ENCODE measurements at regions not wholly inside any gene's neighbourhood (a gene's known extent, or its start where the extent isn't known, plus 50 kb on each side); places are given as distances from the start of the nearest gene placed in this dataset.

DNA sequence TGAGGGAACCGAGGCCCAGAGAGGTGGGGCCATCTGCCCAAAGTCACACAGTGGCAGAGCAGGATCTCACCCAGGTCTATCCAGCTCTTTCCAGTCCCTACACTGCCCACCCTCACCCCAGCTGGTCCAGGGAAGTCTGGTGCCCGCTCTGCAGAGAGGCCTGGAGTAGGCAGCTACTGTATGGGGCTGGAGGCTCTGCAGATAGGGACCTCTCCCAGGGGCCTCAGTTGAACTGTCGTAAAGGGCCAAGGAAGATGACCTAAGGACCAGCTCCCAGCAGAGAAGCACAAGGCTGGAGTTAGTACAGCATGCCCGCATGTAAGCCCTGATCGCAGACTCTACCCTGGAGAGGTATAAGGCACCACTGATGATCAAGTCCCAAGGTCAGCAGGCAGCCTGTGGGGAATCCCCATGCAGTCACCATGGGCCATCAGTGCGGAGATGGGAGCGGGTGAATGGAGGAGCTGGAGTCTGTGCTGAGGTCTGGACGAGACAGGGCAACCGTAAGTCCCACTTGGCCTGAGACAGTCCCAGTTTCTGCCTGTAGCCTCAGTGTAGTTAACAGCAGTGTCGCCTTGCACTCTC is 320.2 kb downstream of the MATN1 start:
- Mint-ChIP-seq H3K9me3 (ENCODE audit: low read depth) (no peaks in the 10 kb centered on the region), H3K27me3 (ENCODE audit: low read depth) (peaks cover 27% of the 10 kb centered on the region), H3K4me1 (ENCODE audit: low read depth) (no peaks in the 10 kb centered on the region), H3K36me3 (ENCODE audit: low read depth) (no peaks in the 10 kb centered on the region), H3K4me3 (ENCODE audit: unreplicated experiment) (no peak overlapping the region), H3K27ac (ENCODE audit: unreplicated experiment) (no peak overlapping the region)
- TF ChIP-seq, protein P1, sequence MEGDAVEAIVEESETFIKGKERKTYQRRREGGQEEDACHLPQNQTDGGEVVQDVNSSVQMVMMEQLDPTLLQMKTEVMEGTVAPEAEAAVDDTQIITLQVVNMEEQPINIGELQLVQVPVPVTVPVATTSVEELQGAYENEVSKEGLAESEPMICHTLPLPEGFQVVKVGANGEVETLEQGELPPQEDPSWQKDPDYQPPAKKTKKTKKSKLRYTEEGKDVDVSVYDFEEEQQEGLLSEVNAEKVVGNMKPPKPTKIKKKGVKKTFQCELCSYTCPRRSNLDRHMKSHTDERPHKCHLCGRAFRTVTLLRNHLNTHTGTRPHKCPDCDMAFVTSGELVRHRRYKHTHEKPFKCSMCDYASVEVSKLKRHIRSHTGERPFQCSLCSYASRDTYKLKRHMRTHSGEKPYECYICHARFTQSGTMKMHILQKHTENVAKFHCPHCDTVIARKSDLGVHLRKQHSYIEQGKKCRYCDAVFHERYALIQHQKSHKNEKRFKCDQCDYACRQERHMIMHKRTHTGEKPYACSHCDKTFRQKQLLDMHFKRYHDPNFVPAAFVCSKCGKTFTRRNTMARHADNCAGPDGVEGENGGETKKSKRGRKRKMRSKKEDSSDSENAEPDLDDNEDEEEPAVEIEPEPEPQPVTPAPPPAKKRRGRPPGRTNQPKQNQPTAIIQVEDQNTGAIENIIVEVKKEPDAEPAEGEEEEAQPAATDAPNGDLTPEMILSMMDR (IDR thresholded peaks at IDR 0.05), result no peak
- DNase-seq (ENCODE audit: low spot score), result no peak

DNA sequence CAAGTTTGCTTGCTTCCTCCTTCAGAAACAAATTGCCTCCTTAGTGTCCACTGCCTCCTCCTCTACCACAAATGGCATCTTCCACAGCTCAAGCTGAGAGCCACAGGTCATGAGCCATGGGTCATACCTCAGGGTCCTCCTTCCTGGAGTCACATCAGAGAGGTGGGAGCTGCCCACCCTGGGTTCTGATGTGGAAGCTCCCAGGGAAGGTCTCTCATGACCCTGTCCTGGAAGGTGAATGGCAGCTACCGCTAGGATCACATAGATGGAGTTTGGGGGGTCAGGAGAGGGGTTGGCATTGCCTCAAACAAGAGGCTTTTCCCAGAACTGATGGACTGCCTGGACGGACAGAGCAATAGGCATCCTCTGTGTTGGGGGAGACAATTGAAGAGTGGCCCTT is 321.4 kb downstream of the MATN1 start:
- Mint-ChIP-seq H3K27me3 (ENCODE audit: low read depth) (peaks cover 28% of the 10 kb centered on the region), H3K4me3 (ENCODE audit: unreplicated experiment) (no peak overlapping the region)

DNA sequence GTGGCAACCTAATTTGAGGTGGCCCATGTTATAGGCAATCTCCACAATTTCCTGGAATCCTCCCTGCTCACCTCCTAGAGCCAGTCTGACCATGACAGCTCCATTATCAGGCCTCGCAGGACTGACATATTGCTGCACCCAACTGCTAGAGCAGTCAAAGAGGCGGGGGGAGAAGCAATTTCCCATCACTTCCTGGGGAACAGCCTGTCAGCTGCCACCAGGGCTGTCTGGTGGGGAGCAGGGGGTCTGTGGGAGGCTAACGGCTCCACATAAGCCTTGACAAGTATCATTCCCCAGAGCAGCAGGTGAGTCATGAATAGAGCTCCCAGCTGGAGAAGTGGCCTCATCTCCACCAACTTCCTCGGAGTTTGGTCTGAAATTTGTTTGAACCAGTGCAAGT is 322.9 kb downstream of the MATN1 start:
- H3K4me1 Mint-ChIP-seq (ENCODE audit: low read depth), result no peaks in the 10 kb centered on the region
- H3K4me3 Mint-ChIP-seq (ENCODE audit: unreplicated experiment), result no peak overlapping the region
- no peak overlapping the region for H3K27ac Mint-ChIP-seq (ENCODE audit: unreplicated experiment)
- no peaks in the 10 kb centered on the region for H3K9me3 Mint-ChIP-seq (ENCODE audit: low read depth)
- peaks cover 24% of the 10 kb centered on the region for H3K27me3 Mint-ChIP-seq (ENCODE audit: low read depth)
- TF ChIP-seq, protein P1 (IDR thresholded peaks at IDR 0.05), result no peak
- no peak for DNase-seq (ENCODE audit: low spot score)
- no peaks in the 10 kb centered on the region for H3K36me3 Mint-ChIP-seq (ENCODE audit: low read depth)

More for the DNA sequence above, 321.4 kb downstream of the MATN1 start:
- H3K36me3 Mint-ChIP-seq (ENCODE audit: low read depth), result no peaks in the 10 kb centered on the region
- TF ChIP-seq, protein P1 (IDR thresholded peaks at IDR 0.05), result no peak
- H3K9me3 Mint-ChIP-seq (ENCODE audit: low read depth), result no peaks in the 10 kb centered on the region
- no peaks in the 10 kb centered on the region for H3K4me1 Mint-ChIP-seq (ENCODE audit: low read depth)
- peak overlapping the region; percentile 52 for H3K27ac Mint-ChIP-seq (ENCODE audit: unreplicated experiment)
- no peak for DNase-seq (ENCODE audit: low spot score)

DNA sequence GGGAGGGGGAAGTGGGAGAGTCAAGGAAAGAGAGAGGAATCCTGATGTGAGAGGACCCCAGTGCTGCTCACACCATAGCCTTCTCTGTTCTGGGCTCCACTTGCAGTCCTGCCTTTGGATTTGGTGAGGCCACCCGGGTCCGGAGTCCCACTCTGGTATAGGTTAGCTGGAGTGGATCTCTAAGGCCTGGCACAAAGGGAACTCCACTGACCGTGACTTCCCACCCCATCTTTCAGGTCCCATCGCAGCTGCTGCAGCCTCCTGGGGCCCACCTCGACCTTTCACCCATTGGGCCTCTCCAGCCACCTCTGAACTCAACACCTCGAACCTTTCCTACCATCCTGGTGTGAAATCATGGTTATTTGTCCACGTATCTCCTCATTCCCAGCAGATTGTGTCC is 324.4 kb downstream of the MATN1 start:
- Mint-ChIP-seq H3K4me3 (ENCODE audit: unreplicated experiment) (no peak overlapping the region), H3K27me3 (ENCODE audit: low read depth) (peaks cover 23% of the 10 kb centered on the region), H3K9me3 (ENCODE audit: low read depth) (no peaks in the 10 kb centered on the region), H3K27ac (ENCODE audit: unreplicated experiment) (no peak overlapping the region), H3K36me3 (ENCODE audit: low read depth) (no peaks in the 10 kb centered on the region), H3K4me1 (ENCODE audit: low read depth) (no peaks in the 10 kb centered on the region)
- TF ChIP-seq, protein P1 (IDR thresholded peaks at IDR 0.05), result no peak
- no peak for DNase-seq (ENCODE audit: low spot score)

DNA sequence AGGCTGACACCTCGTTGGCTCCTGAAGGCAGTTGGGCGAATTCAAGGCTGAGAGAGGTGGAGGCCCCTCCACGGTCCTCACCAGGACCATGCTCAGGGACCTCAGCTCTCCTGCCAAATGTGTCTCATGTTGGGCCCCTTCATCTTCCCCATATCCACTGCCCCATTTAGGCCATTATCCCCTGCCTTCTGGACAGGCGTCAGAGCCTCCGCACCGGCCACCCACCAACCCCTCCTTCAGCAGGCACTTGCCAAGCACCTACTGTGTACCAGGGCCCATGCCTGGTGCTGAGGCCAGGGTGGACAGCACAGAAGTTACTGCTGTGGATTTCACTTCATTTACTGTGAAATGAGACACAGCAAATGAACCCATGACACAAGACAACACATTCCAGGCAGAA is 325.8 kb downstream of the MATN1 start:
- TF ChIP-seq, protein P1 (IDR thresholded peaks at IDR 0.05), result no peak
- no peak overlapping the region for H3K27ac Mint-ChIP-seq (ENCODE audit: unreplicated experiment)
- H3K4me3 Mint-ChIP-seq (ENCODE audit: unreplicated experiment), result no peak overlapping the region
- no peaks in the 10 kb centered on the region for H3K4me1 Mint-ChIP-seq (ENCODE audit: low read depth)
- peaks cover 29% of the 10 kb centered on the region for H3K27me3 Mint-ChIP-seq (ENCODE audit: low read depth)
- H3K36me3 Mint-ChIP-seq (ENCODE audit: low read depth), result no peaks in the 10 kb centered on the region
- H3K9me3 Mint-ChIP-seq (ENCODE audit: low read depth), result peaks cover 4% of the 10 kb centered on the region
- peak; percentile 48 for DNase-seq (ENCODE audit: low spot score)
